HG03060 (cell line): ENCODE measurements at regions not wholly inside any gene's neighbourhood (a gene's known extent, or its start where the extent isn't known, plus 50 kb on each side); places are given as distances from the start of the nearest gene placed in this dataset.
"Not testable (repeated sequence)": the region's sequence is repeated elsewhere in the genome, so short reads cannot be mapped to it uniquely, and the experiment has no call there.

ENCODE experiments used
- ATAC-seq: cut with Tn5 transposase; IDR thresholded peaks from one replicate; pipeline ENCODE4 v1.9.1; 2021; ENCODE audit warnings: low read depth, moderate number of reproducible peaks; ENCODE audit not compliant: unreplicated experiment

DNA sequence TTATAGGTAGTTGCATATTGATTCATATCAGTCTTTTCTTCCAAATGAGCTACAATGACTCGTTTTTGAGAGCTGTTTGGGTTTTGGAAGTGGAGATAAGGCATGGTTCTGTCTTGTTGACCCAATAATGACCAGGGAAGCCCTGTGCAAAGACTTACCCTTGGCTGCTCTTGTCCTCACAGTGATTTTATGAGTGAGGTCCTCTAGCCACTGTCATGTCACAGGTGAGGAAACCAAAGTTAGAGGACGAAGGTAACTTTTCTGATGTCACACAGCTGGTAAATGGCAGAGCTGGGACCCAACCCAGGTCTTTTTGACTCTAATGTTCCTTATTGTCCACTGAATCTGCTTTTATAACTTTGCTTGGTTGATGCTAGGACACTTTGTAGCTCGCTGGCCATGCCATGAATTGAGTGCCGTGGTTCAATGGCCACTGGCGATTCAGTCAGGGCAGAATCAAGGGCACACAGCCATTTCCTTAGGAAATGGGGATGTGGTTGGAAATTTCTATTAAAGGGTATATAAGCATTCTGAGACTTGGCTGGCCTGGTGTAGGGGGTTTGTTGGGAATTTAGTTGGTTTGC is 249.1 kb downstream of the GOLGA6L6 start:
- not testable (repeated sequence) for ATAC-seq

GRCh38 chr15:20291616-20292015 is 250.0 kb downstream of the GOLGA6L6 start:
- ATAC-seq, result not testable (repeated sequence)

- not testable (repeated sequence) for ATAC-seq
These were observed 251.0 kb downstream of the GOLGA6L6 start for GRCh38 chr15:20290606-20291005.

DNA sequence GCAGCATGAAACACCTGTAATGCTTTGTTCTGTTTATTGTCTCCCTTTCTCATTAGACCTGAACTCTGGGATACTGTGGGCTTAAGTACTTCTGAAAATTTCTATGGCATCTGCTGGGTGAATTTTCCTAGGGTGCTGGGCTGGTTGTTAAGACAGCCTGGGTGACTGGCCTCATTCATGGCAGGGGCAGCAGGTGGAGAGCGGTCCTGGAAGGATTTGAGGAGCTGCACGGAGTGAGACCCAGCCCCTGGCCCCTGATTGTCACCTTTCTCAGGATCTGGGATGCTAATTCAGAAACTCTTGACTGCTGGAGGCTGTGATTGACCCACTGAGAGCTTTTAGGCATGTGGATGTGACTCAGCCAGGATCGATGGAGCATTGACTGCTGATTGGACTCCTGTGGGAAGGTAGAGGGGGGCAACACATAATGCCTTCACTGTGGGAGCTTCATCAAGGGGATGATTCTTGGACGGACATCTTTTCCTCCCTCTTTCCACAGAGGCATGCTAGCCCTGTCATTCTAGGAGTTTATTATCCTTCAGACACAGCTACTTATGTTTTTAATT is 252.0 kb downstream of the GOLGA6L6 start:
- ATAC-seq, result not testable (repeated sequence)

GRCh38 chr15:20288800-20289537 is 252.6 kb downstream of the GOLGA6L6 start:
- ATAC-seq, result not testable (repeated sequence)

- ATAC-seq, result not testable (repeated sequence)
These were observed 255.0 kb downstream of the GOLGA6L6 start for GRCh38 chr15:20286559-20286958.

- not testable (repeated sequence) for ATAC-seq
These were observed 255.8 kb downstream of the GOLGA6L6 start for GRCh38 chr15:20285696-20286300.

- ATAC-seq, result not testable (repeated sequence)
These were observed 256.6 kb downstream of the GOLGA6L6 start for GRCh38 chr15:20284891-20285535.

DNA sequence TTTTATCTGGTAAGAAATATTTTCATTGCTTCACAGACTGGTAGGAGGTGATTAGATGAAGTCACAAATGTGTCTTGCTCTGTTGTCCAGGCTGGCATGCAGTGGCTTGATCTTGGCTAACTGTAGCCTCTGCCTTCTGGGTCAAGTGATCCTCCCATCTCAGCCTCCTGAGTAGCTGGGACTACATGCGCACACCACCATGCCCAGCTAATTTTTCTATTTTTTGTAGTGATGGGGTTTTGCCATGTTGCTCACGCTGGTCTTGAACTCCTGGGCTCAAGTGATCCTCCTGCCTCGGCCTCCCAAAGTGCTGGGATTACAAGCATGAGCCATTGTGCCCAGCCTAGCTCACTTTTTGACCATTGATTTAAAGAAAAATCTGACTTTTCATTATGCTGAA is 257.9 kb downstream of the GOLGA6L6 start:
- not testable (repeated sequence) for ATAC-seq

- not testable (repeated sequence) for ATAC-seq
These were observed 259.1 kb downstream of the GOLGA6L6 start for GRCh38 chr15:20282491-20282943.

DNA sequence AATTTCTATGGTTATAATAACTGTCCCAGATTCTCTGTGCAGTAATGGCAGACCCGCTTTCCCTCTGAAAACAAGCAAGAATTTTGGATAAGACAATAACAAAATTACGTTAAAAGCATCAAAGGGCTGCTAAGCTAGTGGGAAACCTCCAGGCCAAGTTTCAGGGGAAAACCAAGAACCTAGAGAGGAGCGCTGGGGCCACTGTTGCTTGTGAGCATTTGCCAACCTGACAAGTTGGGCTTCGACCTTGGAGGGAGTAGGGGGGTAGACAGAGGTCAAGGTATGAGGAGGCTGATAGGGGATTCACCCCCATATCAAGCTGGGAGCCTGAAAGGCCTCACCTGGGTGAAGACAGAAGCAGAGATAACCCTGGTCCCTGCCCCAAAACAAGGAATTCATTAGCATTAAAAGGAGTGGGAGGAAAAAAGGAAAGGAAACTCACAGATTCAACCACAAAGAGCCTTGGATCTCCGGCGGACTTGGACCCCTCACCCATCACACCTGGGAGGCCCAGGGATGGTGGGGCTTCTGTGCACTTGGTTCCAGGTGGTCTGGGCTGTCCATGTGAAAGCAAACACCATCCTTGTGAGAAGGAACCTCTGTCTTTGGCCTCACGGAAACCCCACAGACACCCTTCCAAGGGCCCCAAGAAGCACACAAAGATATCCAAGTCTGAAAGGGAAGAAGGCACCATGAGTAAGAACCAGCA is 259.9 kb downstream of the GOLGA6L6 start:
- not testable (repeated sequence) for ATAC-seq

- no peak for ATAC-seq
These were observed 260.6 kb downstream of the GOLGA6L6 start for GRCh38 chr15:20280933-20281463.

- ATAC-seq, result not testable (repeated sequence)
These were observed 261.3 kb downstream of the GOLGA6L6 start for GRCh38 chr15:20280141-20280932.

- ATAC-seq, result not testable (repeated sequence)
These were observed 262.5 kb downstream of the GOLGA6L6 start for GRCh38 chr15:20279056-20279455.

DNA sequence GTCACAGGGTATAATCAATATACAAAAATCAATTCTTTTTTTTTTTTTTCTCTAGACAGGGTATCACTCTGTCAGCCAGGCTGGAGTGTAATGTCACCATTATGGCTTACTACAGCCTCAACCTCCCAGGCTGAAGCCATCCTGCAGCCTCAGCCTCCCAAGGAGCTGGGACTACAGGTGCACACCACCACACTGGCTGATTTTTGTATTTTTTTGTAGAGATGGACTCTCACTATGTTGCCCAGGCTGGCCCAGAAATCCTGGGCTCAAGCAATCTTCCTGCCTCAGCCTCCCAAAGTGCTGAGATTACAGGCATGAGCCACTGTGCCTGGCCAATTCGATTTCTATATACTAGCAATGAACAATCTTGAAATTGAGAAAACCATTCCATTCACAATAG is 263.2 kb downstream of the GOLGA6L6 start:
- not testable (repeated sequence) for ATAC-seq

- not testable (repeated sequence) for ATAC-seq
These were observed 264.1 kb downstream of the GOLGA6L6 start for GRCh38 chr15:20277451-20277850.

- not testable (repeated sequence) for ATAC-seq
These were observed 265.1 kb downstream of the GOLGA6L6 start for GRCh38 chr15:20276312-20277114.

- ATAC-seq, result not testable (repeated sequence)
These were observed 266.1 kb downstream of the GOLGA6L6 start for GRCh38 chr15:20275373-20275967.
